Endothelial cell (in vitro differentiated cells): ENCODE measurements at regions not wholly inside any gene's neighbourhood (a gene's known extent, or its start where the extent isn't known, plus 50 kb on each side); places are given as distances from the start of the nearest gene placed in this dataset.

Source experiments
- DNase-seq: peaks from one replicate; pipeline ENCODE4 v3.0.0; 2021; ENCODE audit warnings: low spot score
- H3K27ac Mint-ChIP-seq: one replicate; pipeline ENCODE4 v1.8.0; 2021; ENCODE audit warnings: mixed read lengths, inconsistent platforms; ENCODE audit not compliant: unreplicated experiment
- H3K27me3 Mint-ChIP-seq: one replicate; pipeline ENCODE4 v1.8.0; 2021; ENCODE audit warnings: mild to moderate bottlenecking, moderate library complexity, mixed read lengths, inconsistent platforms; ENCODE audit not compliant: unreplicated experiment
- H3K36me3 Mint-ChIP-seq: one replicate; pipeline ENCODE4 v1.8.0; 2021; ENCODE audit warnings: mild to moderate bottlenecking, low read depth, mixed read lengths, inconsistent platforms; ENCODE audit not compliant: unreplicated experiment
- H3K4me1 Mint-ChIP-seq: one replicate; pipeline ENCODE4 v1.8.0; 2021; ENCODE audit warnings: mild to moderate bottlenecking, mixed read lengths, inconsistent platforms; ENCODE audit not compliant: unreplicated experiment
- H3K4me3 Mint-ChIP-seq: one replicate; pipeline ENCODE4 v1.8.0; 2021; ENCODE audit warnings: mild to moderate bottlenecking, mixed read lengths, inconsistent platforms; ENCODE audit not compliant: unreplicated experiment
- H3K9me3 Mint-ChIP-seq: one replicate; pipeline ENCODE4 v1.8.0; 2021; ENCODE audit warnings: mixed read lengths, inconsistent platforms; ENCODE audit not compliant: unreplicated experiment
- CTCF ChIP-seq: fragments of 200-600 bp; sonication (generic); IDR thresholded peaks from one replicate; pipeline ENCODE4 v1.5.0; 2021; ENCODE audit warnings: antibody characterized with exemption; ENCODE audit not compliant: unreplicated experiment

DNA sequence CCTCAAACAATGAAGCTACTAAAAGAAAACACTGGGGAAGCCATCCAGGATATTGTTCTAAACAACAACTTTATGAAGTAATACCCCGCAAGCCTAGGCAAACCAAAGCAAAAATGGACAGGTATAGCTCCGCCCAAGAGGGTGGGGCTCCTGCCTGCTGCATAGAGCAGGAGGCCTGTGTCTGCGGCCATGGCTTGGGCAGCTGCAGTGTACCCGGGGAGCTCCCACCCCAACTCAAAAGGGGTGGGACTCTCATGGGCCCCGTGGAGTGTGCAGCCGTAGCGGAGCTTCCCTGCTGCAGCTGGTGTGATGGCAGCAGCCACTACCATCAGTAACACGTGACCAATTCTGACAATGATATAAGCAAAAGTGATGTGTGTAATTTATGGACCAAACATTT is 264.2 kb upstream of the KITLG start:
- Mint-ChIP-seq H3K4me1 (no peaks in the 10 kb centered on the region), H3K27ac (no peak overlapping the region), H3K36me3 (peaks cover 4% of the 10 kb centered on the region), H3K27me3 (no peaks in the 10 kb centered on the region), H3K4me3 (no peak overlapping the region), H3K9me3 (peaks cover 5% of the 10 kb centered on the region)
- TF ChIP-seq CTCF: no peak
- no peak for DNase-seq

GRCh38 chr12:88842314-88842713 is 262.0 kb upstream of the KITLG start:
- Mint-ChIP-seq H3K4me1 (no peaks in the 10 kb centered on the region), H3K36me3 (peaks cover 13% of the 10 kb centered on the region), H3K4me3 (no peak overlapping the region), H3K27me3 (no peaks in the 10 kb centered on the region), H3K27ac (no peak overlapping the region), H3K9me3 (peaks cover 10% of the 10 kb centered on the region)
- no peak for TF ChIP-seq CTCF
- DNase-seq: no peak

DNA sequence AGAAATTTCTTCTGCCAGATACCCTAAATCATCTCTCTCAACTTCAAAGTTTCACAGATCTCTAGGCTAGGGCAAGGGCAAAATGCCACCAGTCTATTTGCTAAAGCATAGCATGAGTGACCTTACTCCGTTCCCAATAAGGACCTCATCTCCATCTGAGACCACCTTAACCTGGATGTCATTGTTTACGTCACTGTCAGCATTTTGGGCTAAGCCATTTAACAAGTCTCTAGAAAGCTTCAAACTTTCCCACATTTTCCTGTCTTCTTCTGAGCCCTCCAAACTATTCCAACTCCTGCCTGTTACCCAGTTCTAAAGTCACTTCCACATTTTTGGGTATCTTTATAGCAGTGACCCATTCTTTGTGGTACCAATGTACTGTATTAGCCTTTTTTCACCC is 259.2 kb upstream of the KITLG start:
- no peak overlapping the region for H3K4me3 Mint-ChIP-seq
- no peak overlapping the region for H3K27ac Mint-ChIP-seq
- H3K27me3 Mint-ChIP-seq: no peaks in the 10 kb centered on the region
- DNase-seq: no peak
- peaks cover 10% of the 10 kb centered on the region for H3K9me3 Mint-ChIP-seq
- peaks cover 13% of the 10 kb centered on the region for H3K36me3 Mint-ChIP-seq
- H3K4me1 Mint-ChIP-seq: no peaks in the 10 kb centered on the region
- TF ChIP-seq CTCF: no peak

- DNase-seq: no peak
- Mint-ChIP-seq H3K27me3 (no peaks in the 10 kb centered on the region), H3K9me3 (peaks cover 10% of the 10 kb centered on the region), H3K27ac (no peak overlapping the region), H3K4me1 (no peaks in the 10 kb centered on the region), H3K4me3 (no peak overlapping the region), H3K36me3 (peaks cover 13% of the 10 kb centered on the region)
- TF ChIP-seq CTCF: no peak
These were observed 255.9 kb upstream of the KITLG start for GRCh38 chr12:88836156-88836555.

GRCh38 chr12:88834226-88834625 is 254.0 kb upstream of the KITLG start:
- H3K4me3 Mint-ChIP-seq: no peak overlapping the region
- H3K36me3 Mint-ChIP-seq: peaks cover 6% of the 10 kb centered on the region
- TF ChIP-seq CTCF: no peak
- H3K27me3 Mint-ChIP-seq: no peaks in the 10 kb centered on the region
- no peaks in the 10 kb centered on the region for H3K4me1 Mint-ChIP-seq
- peaks cover 4% of the 10 kb centered on the region for H3K9me3 Mint-ChIP-seq
- DNase-seq: no peak
- H3K27ac Mint-ChIP-seq: no peak overlapping the region
